K562 (cell line): ENCODE measurements at regions not wholly inside any gene's neighbourhood (a gene's known extent, or its start where the extent isn't known, plus 50 kb on each side); places are given as distances from the start of the nearest gene placed in this dataset.

Source experiments
- CBX1 ChIP-seq: sonication (generic); IDR thresholded peaks from 2 replicates; pipeline ENCODE4 v1.6.1; 2016; ENCODE audit warnings: antibody characterized with exemption, low read depth, mild to moderate bottlenecking
- CHD1 ChIP-seq: fragments of 200-600 bp; sonication (generic); IDR thresholded peaks from one replicate; pipeline ENCODE4 v1.6.1; 2012; ENCODE audit warnings: mild to moderate bottlenecking, moderate library complexity, low read length, inconsistent platforms
- CTCF ChIP-seq, 3 experiments: IDR thresholded peaks in 2 of 3; conservative IDR thresholded peaks in 1 of 3; 2 replicates each; pipeline ENCODE4 v1.5.1; 2011 to 2012; ENCODE audit warnings: low read length in 3 of 3, mild to moderate bottlenecking in 3 of 3, control low read depth in 2 of 3, improper control_type of control experiment in 1 of 3, inconsistent platforms in 1 of 3, low read depth in 1 of 3, mixed read lengths in 1 of 3, moderate library complexity in 1 of 3; ENCODE audit not compliant: insufficient read depth in 2 of 3
- ESRRA ChIP-seq: fragments of 450-650 bp; IDR thresholded peaks from 2 replicates; pipeline ENCODE4 v1.6.1; 2014; ENCODE audit warnings: low read depth, mild to moderate bottlenecking, moderate library complexity, borderline replicate concordance
- EZH2 ChIP-seq: IDR thresholded peaks from 2 replicates; pipeline ENCODE4 v1.6.1; 2012; ENCODE audit warnings: low read depth, mild to moderate bottlenecking, inconsistent platforms, low read length, borderline replicate concordance
- GABPA ChIP-seq: fragments of 200-800 bp; sonication (Bioruptor generic); conservative IDR thresholded peaks from 2 replicates; pipeline ENCODE4 v1.6.1; 2016; ENCODE audit warnings: low read depth, missing genetic modification characterization, missing compliant biosample characterization
- MAFG ChIP-seq: fragments of 450-650 bp; conservative IDR thresholded peaks from 2 replicates; pipeline ENCODE4 v1.6.1; 2016; ENCODE audit warnings: missing genetic modification characterization, missing compliant biosample characterization
- MTA2 ChIP-seq: fragments of 450-650 bp; IDR thresholded peaks from 2 replicates; pipeline ENCODE4 v1.6.1; 2016; ENCODE audit warnings: low read depth
- TGIF2 ChIP-seq: sonication (generic); formaldehyde crosslinking; IDR thresholded peaks from 2 replicates; pipeline ENCODE4 v1.8.1; 2022; ENCODE audit warnings: mild to moderate bottlenecking, missing genetic modification reagents, moderate library complexity
- XRCC4 ChIP-seq: IDR thresholded peaks from one replicate; pipeline ENCODE4 v1.6.1; 2011; ENCODE audit not compliant: insufficient read depth, insufficient read length; ENCODE audit errors: extremely low read depth
- ZNF134 ChIP-seq: fragments of 250-450 bp; sonication (Bioruptor Pico); conservative IDR thresholded peaks from 2 replicates; pipeline ENCODE4 v1.4.0; 2020

- TF ChIP-seq MTA2 (no peak), MAFG (tag) (no peak), ZNF134 (CRISPR knock-in tag) (no peak), CHD1 (no peak), TGIF2 (CRISPR knock-in tag) (no peak), XRCC4 (no peak), CTCF (IDR thresholded peaks at IDR 0.05 in 2 of 3, conservative IDR thresholded peaks at IDR 0.05 in 1 of 3; ENCODE audit: insufficient read depth in 2 of 3, low read depth in 1 of 3, low read length in 3 of 3) (no peak), ESRRA (no peak), GABPA (tag) (no peak), EZH2 (no peak), CBX1 (no peak)
Observed at GRCh38 chr1:185408700-185409270, 91.7 kb upstream of the IVNS1ABP start.
